ENCODE measurements at regions not wholly inside any gene's neighbourhood (a gene's known extent, or its start where the extent isn't known, plus 50 kb on each side); places are given as distances from the start of the nearest gene placed in this dataset.
A peak's percentile ranks its signal among the peaks of the same experiment; 100 is the strongest.
"Not testable (repeated sequence)": the region's sequence is repeated elsewhere in the genome, so short reads cannot be mapped to it uniquely, and the experiment has no call there.

- DNase-seq (ENCODE audit: low read depth, low spot score) = no peak
Observed at GRCh38 chr4:12487000-12487399, 997.1 kb downstream of the RAB28 start.

GRCh38 chr4:12472087-12472486 is 1012.1 kb downstream of the RAB28 start:
- no peak for DNase-seq (ENCODE audit: low read depth, low spot score)

- no peak for DNase-seq (ENCODE audit: low read depth, low spot score)
Observed at GRCh38 chr4:12471193-12471592, 1012.9 kb downstream of the RAB28 start.

DNA sequence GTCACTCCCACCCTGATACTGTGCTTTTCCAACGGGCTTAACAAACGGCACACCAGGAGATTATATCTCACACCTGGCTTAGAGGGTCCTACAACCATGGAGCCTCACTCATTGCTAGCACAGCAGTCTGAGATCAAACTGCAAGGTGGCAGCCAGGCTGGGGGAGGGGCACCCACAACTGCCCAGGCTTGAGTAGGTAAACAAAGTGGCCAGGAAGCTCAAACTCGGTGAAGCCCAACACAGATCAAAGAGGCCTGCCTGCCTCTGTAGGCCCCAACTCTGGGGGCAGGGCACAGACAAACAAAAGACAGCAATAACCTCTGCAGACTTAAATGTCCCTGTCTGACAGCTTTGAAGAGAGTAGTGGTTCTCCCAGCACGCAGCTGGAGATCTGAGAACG is 1022.6 kb downstream of the RAB28 start:
- not testable (repeated sequence) for DNase-seq (ENCODE audit: low read depth, low spot score)

DNA sequence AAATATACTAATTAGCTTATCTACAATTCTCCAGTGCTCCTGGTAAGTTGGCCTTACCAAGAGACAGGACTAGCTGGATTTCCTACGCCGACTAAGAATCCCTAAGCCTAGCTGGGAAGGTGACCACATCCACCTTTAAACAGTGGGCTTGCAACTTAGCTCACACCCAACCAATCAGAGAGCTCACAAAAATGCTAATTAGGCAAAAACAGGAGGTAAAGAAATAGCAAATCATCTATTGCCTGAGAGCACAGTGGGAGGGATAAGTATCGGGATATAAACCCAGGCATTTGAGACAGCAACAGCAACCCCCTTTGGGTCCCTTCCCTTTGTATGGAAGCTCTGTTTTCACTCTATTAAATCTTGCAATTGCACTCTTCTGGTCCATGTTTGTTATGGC is 1025.0 kb downstream of the RAB28 start:
- DNase-seq (ENCODE audit: low read depth, low spot score) = no peak

DNA sequence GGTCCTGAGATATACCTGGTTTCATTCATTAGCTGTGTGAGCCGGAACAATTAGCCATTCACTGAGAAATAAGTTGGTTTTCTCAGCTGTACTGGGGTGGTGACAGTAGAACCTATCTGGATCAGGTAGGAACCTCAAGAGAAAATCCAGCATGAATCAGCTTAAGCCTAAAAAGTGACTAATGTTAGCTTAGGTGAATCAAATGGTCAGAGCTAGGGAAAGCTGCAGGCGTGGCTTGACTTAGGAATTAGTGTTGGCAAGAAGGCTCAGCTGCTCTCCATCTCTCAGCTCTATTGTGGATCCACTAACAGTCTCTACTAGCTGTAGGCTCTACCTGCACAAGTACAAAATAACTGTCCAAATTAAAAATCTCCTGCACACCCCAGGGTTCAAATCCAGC is 1025.5 kb downstream of the RAB28 start:
- no peak for DNase-seq (ENCODE audit: low read depth, low spot score)

GRCh38 chr4:12452291-12452690 is 1023.6 kb upstream of the HS3ST1 start:
- no peak for DNase-seq (ENCODE audit: low read depth, low spot score)

DNA sequence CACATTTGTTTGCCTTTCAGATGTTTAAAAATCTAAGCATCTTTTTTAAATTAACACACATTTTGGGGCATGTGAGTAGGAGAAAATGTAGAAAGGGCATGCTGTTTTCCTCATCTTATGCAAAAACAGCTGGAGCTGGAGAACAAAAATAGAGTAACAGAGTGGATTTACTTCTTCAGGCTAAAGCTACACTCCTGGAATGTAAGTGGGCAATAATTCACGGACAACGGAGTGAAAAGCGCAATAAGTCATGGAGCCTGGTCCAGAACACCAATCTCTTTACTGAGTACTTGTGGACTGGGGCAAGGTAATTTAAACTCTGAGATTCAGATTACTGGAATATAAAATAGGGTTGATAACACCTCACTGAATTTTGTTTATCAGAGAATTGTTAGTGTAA is 1018.8 kb upstream of the HS3ST1 start:
- DNase-seq (ENCODE audit: low read depth, low spot score) = no peak

GRCh38 chr4:12446657-12447185 is 1018.0 kb upstream of the HS3ST1 start:
- DNase-seq (ENCODE audit: low read depth, low spot score) = no peak

GRCh38 chr4:12446256-12446655 is 1017.6 kb upstream of the HS3ST1 start:
- DNase-seq (ENCODE audit: low read depth, low spot score) = no peak

GRCh38 chr4:12445711-12446235 is 1017.1 kb upstream of the HS3ST1 start:
- DNase-seq (ENCODE audit: low read depth, low spot score) = no peak

- peak; percentile 30 for DNase-seq (ENCODE audit: low read depth, low spot score)
Observed at GRCh38 chr4:12439633-12440305, 1011.1 kb upstream of the HS3ST1 start.

- DNase-seq (ENCODE audit: low read depth, low spot score) = not testable (repeated sequence)
Observed at GRCh38 chr4:12431259-12431658, 1002.6 kb upstream of the HS3ST1 start.

GRCh38 chr4:12421364-12421763 is 992.7 kb upstream of the HS3ST1 start:
- no peak for DNase-seq (ENCODE audit: low read depth, low spot score)

GRCh38 chr4:12416755-12417154 is 988.1 kb upstream of the HS3ST1 start:
- no peak for DNase-seq (ENCODE audit: low read depth, low spot score)

- DNase-seq (ENCODE audit: low read depth, low spot score) = no peak
Observed at GRCh38 chr4:12414181-12414812, 985.6 kb upstream of the HS3ST1 start.

DNA sequence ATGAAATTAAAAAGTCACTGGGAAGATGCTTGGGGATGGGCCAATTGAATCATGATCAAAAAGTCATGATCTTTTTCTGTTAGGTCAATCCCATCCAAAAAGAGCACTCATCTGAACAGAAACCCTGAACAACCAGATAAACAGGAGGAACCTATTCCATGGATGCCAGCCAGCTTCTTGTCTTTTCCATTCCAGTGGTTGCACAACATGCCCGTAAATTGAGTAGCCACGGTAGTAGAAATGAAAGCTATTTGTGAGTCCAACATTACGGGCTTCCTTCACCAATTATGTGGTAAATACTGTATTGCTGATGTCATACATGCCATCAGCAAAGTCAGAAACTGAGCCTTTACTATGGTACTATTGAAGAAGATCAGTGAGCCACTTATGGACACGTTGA is 982.4 kb upstream of the HS3ST1 start:
- no peak for DNase-seq (ENCODE audit: low read depth, low spot score)

GRCh38 chr4:12409507-12410190 is 981.0 kb upstream of the HS3ST1 start:
- peak; percentile 7 for DNase-seq (ENCODE audit: low read depth, low spot score)

DNA sequence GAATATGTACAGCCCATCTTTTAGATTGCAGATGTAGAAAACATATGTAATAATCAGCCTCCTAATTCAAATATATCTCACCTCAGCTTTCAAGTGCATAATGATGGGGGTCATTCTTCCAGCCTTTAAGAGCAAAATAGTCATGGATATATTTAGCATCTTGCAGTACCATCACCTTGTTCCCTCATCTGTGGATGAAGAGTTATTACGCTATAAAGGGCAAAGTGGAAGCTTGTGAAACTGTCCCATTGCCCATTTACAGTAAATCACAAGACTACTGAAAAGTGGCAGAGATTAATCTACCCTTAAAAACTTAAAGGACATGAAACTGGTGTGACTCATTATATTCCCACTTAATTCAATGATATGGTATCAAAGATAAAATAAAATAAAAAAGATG is 979.7 kb upstream of the HS3ST1 start:
- no peak for DNase-seq (ENCODE audit: low read depth, low spot score)

DNA sequence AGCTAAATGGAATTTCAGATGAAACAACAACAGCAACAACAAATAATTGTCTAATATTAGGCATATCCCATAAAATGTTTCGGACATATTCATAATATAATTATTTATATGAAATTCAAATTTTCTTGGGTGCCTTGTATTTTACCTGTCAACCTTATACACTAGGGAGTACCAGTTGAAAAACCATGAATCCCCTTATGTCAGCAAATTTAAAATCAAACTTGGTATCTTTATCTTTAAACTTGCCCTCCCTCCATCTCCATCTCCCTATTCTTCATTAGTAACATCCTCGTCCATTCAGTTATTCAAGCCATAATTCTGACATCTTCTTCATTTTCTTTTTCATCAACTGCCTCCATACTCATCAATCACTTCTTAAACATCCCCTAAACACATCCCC is 974.5 kb upstream of the HS3ST1 start:
- DNase-seq (ENCODE audit: low read depth, low spot score) = no peak

- DNase-seq (ENCODE audit: low read depth, low spot score) = no peak
Observed at GRCh38 chr4:12399781-12400180, 971.1 kb upstream of the HS3ST1 start.

DNA sequence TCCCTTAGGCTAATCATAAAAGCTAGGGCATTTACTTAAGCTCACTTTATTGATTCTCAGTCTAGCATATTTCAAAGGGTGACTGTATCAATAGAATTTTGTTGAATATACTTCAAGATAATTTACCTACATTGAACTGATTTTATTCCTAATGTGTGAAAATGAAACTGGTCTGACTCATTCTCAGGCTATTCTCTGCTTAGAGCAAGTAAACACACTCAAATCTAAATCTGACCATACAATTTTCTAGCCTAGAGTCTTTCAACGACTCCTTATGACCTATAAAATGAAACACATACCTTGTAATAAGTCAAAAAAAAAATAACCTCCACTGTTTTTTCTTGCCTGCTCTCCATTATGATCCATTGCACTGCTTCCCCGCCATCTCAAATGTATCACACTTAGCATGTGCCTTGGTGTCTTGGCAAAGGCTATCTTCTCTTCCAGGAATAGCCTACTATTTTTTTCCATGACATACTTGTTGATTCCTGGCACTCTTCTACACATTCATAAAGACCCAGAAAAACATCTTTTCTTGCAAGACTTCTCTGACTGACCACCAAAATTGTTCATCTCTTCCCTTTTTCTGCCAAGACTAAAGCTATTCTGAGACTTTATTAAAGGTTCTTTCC is 965.1 kb upstream of the HS3ST1 start:
- no peak for DNase-seq (ENCODE audit: low read depth, low spot score)
